Endothelial cell of umbilical vein (primary cell): ENCODE measurements at regions not wholly inside any gene's neighbourhood (a gene's known extent, or its start where the extent isn't known, plus 50 kb on each side); places are given as distances from the start of the nearest gene placed in this dataset.

ENCODE experiments used
- BruUV-seq: library from RNA; stranded (reverse); fragments of 400-500 nt; replicated peaks from 2 replicates; lab custom pipeline; 2021; lab: Mats Ljungman, UMichigan
- CTCF ChIA-PET: fragments of 300-600, 350-600 bp; sonication (Branson Sonifier 250); formaldehyde crosslinking; loops from one replicate; lab custom pipeline; 2021; ENCODE audit warnings: antibody characterized with exemption, inconsistent platforms; lab: Charles Lee
- POLR2A ChIA-PET: fragments of 300-600, 350-600 bp; sonication (Branson Sonifier 250); formaldehyde crosslinking; loops from one replicate; lab custom pipeline; 2021; ENCODE audit warnings: antibody characterized with exemption, inconsistent platforms; lab: Charles Lee
- DNase-seq: peaks from one replicate; pipeline ENCODE4 v3.0.0-alpha.2; 2011; ENCODE audit warnings: low read depth, low spot score
- FAIRE-seq: peaks from 2 replicates; lab custom pipeline; 2011; peaks lifted over from hg19 to GRCh38; lab: Jason Lieb, UNC
- H2AFZ ChIP-seq: 2 replicates; pipeline ENCODE4 v1.6.0; 2012; ENCODE audit warnings: low read depth, low read length, control low read depth, inconsistent platforms
- H3K27ac ChIP-seq: 2 replicates; pipeline ENCODE4 v1.5.1; 2011; ENCODE audit warnings: low read depth, mild to moderate bottlenecking, control low read depth, low read length, moderate library complexity; ENCODE audit not compliant: insufficient read depth
- H3K27me3 ChIP-seq, 2 experiments: 2 replicates each; pipeline versions ENCODE4 v1.6.0 to v1.6.1; 2011; ENCODE audit warnings: low read length in 2 of 2, mixed read lengths in 1 of 2; ENCODE audit not compliant: control insufficient read depth in 2 of 2, insufficient read depth in 2 of 2
- H3K36me3 ChIP-seq, 2 experiments: 2 replicates in 1 of 2; 3 replicates in 1 of 2; pipeline ENCODE4 v1.5.1; 2011; ENCODE audit warnings: low read length in 2 of 2, mild to moderate bottlenecking in 1 of 2, moderate library complexity in 1 of 2; ENCODE audit not compliant: control insufficient read depth in 2 of 2, insufficient read depth in 2 of 2; ENCODE audit errors: extremely low read depth in 1 of 2
- H3K4me1 ChIP-seq: 3 replicates; pipeline ENCODE4 v1.5.1; 2011; ENCODE audit warnings: mild to moderate bottlenecking, low read length; ENCODE audit not compliant: control insufficient read depth, insufficient read depth; ENCODE audit errors: extremely low read depth
- H3K4me2 ChIP-seq: 2 replicates; pipeline ENCODE4 v1.6.1; 2011; ENCODE audit warnings: low read length, control low read depth, mixed read lengths; ENCODE audit not compliant: insufficient read depth
- H3K4me3 ChIP-seq, 3 experiments: fragments of 200-600 bp in 1 of 3; sonication (generic), shearing (Covaris generic) in 1 of 3; replicated peaks in 1 of 3; 2 replicates each; pipeline ENCODE4 v1.5.1; 2011 to 2016; ENCODE audit warnings: control low read depth in 3 of 3, low read length in 3 of 3, mild to moderate bottlenecking in 2 of 3, inconsistent platforms in 1 of 3, low read depth in 1 of 3, moderate library complexity in 1 of 3; ENCODE audit not compliant: insufficient read depth in 1 of 3
- H3K79me2 ChIP-seq: 2 replicates; pipeline ENCODE4 v1.6.0; 2012; ENCODE audit warnings: low read length, inconsistent platforms; ENCODE audit not compliant: control insufficient read depth, insufficient read depth
- H3K9ac ChIP-seq: replicated peaks from 2 replicates; pipeline ENCODE3; 2011; ENCODE audit warnings: low read length, control low read depth; ENCODE audit not compliant: insufficient read depth; ENCODE audit errors: extremely low read depth
- H3K9me1 ChIP-seq: replicated peaks from 3 replicates; pipeline ENCODE4 v1.6.0; 2011; ENCODE audit warnings: mild to moderate bottlenecking, low read length; ENCODE audit not compliant: control insufficient read depth, insufficient read depth; ENCODE audit errors: extremely low read depth
- H3K9me3 ChIP-seq: replicated peaks from 2 replicates; pipeline ENCODE4 v1.5.1; 2012; ENCODE audit warnings: low read length, inconsistent platforms; ENCODE audit not compliant: control insufficient read depth, insufficient read depth
- H4K20me1 ChIP-seq: replicated peaks from 2 replicates; pipeline ENCODE3; 2011; ENCODE audit warnings: mild to moderate bottlenecking, low read length; ENCODE audit not compliant: control insufficient read depth, insufficient read depth; ENCODE audit errors: extremely low read depth
- EZH2 ChIP-seq: IDR thresholded peaks from 2 replicates; pipeline ENCODE4 v1.6.1; 2012; ENCODE audit warnings: borderline replicate concordance, low read depth, mild to moderate bottlenecking, moderate library complexity, low read length, inconsistent platforms; ENCODE audit not compliant: severe bottlenecking
- FOS ChIP-seq: IDR thresholded peaks from 2 replicates; pipeline ENCODE4 v1.6.1; 2011; ENCODE audit warnings: mild to moderate bottlenecking, low read length, moderate library complexity, borderline replicate concordance; ENCODE audit not compliant: insufficient read depth
- GATA2 ChIP-seq: IDR thresholded peaks from 2 replicates; pipeline ENCODE4 v1.7.0; 2011; ENCODE audit warnings: low read depth, mild to moderate bottlenecking, moderate library complexity, mixed read lengths, low read length; ENCODE audit not compliant: insufficient read length, insufficient read depth
- JUN ChIP-seq: IDR thresholded peaks from 2 replicates; pipeline ENCODE4 v1.6.1; 2011; ENCODE audit warnings: borderline replicate concordance, low read depth; ENCODE audit not compliant: insufficient read length, insufficient read depth
- MYC ChIP-seq: IDR thresholded peaks from one replicate; pipeline ENCODE4 v1.6.1; 2011; ENCODE audit warnings: mild to moderate bottlenecking, low read depth, low read length
- POLR2A ChIP-seq: IDR thresholded peaks from 2 replicates; pipeline ENCODE4 v1.6.1; 2012; ENCODE audit warnings: low read depth, mild to moderate bottlenecking, control low read depth, low read length
- POLR2AphosphoS5 ChIP-seq: IDR thresholded peaks from 2 replicates; pipeline ENCODE4 v1.6.1; 2012; ENCODE audit warnings: low read depth, mild to moderate bottlenecking, control low read depth, low read length, moderate library complexity; ENCODE audit not compliant: insufficient read depth
- dilution Hi-C: fragments of 300-500 bp; cut with MboI; formaldehyde crosslinking; loops from one replicate; pipeline ENCODE4 v1.15.0; 2019; ENCODE audit warnings: low sequenced_read_pairs; ENCODE audit not compliant: extremely low pct_ligation_motif_present
- intact Hi-C: fragments of 100-400 bp; cut with micrococcal nuclease; formaldehyde crosslinking; loops from one replicate; pipeline ENCODE4 v1.10.0; 2022
- TF ChIP-seq, protein P1 (sequence below): IDR thresholded peaks from 2 replicates; pipeline ENCODE4 v1.6.1; 2011; ENCODE audit not compliant: insufficient read depth, insufficient read length
- TF ChIP-seq, protein P2 (sequence below), 2 donors: IDR thresholded peaks; 1 replicate in 1 of 2; 2 replicates in 1 of 2; pipeline ENCODE4 v1.5.1; 2011; ENCODE audit warnings: low read length in 2 of 2, mild to moderate bottlenecking in 2 of 2, moderate library complexity in 2 of 2, control low read depth in 1 of 2, inconsistent platforms in 1 of 2, low read depth in 1 of 2; ENCODE audit not compliant: insufficient read depth in 1 of 2; ENCODE audit errors: extremely low read depth in 1 of 2

DNA sequence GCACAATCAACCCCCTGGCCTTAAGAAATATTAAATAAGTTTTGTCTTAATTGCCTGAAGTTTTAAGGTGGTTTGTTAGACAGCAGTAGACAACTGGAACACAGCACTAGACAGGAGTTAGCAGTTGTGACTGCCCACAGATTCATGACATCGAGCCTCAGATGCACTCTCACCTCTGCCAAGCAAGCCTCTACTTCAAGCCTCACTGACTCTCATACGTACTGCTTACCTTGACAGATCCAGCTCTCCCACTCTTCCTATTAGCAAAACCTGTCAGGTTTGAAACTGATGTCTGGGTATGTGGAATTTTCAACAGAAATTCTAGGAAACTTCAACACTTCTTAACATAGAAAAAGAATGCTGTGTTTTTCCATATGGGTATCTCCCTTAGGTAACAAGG lies 382.9 kb upstream of the DPH6 start:
- ChIA-PET CTCF (interaction anchor here (1.0 to 1.7 kb wide), 2 partner anchors 9 to 10 kb away, joined by 4 read pairs; no protein-coding TSS in a partner anchor), POLR2A (no interaction called here)
- dilution Hi-C loops = no loop called here
- no TSS peak for BruUV-seq
- Histone ChIP-seq H3K4me2 (no peak overlapping the region), H3K79me2 (no peaks in the 10 kb centered on the region), H4K20me1 (no peaks in the 10 kb centered on the region), H3K9me3 (no peaks in the 10 kb centered on the region), H3K4me3 (no peak overlapping the region), H3K36me3 (no peaks in the 10 kb centered on the region), H3K9ac (no peak overlapping the region), H3K4me1 (no peaks in the 10 kb centered on the region), H3K9me1 (no peaks in the 10 kb centered on the region), H2AFZ (no peak overlapping the region), H3K27ac (no peak overlapping the region), H3K27me3 (no peaks in the 10 kb centered on the region)
- intact Hi-C loops = no loop called here
- no peak for DNase-seq
- TF ChIP-seq GATA2 (no peak), EZH2 (no peak), FOS (no peak), MYC (no peak), POLR2A (no peak), POLR2AphosphoS5 (no peak), JUN (no peak)
- TF ChIP-seq, protein P1, sequence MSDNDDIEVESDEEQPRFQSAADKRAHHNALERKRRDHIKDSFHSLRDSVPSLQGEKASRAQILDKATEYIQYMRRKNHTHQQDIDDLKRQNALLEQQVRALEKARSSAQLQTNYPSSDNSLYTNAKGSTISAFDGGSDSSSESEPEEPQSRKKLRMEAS = no peak
- TF ChIP-seq, protein P2, sequence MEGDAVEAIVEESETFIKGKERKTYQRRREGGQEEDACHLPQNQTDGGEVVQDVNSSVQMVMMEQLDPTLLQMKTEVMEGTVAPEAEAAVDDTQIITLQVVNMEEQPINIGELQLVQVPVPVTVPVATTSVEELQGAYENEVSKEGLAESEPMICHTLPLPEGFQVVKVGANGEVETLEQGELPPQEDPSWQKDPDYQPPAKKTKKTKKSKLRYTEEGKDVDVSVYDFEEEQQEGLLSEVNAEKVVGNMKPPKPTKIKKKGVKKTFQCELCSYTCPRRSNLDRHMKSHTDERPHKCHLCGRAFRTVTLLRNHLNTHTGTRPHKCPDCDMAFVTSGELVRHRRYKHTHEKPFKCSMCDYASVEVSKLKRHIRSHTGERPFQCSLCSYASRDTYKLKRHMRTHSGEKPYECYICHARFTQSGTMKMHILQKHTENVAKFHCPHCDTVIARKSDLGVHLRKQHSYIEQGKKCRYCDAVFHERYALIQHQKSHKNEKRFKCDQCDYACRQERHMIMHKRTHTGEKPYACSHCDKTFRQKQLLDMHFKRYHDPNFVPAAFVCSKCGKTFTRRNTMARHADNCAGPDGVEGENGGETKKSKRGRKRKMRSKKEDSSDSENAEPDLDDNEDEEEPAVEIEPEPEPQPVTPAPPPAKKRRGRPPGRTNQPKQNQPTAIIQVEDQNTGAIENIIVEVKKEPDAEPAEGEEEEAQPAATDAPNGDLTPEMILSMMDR (IDR thresholded peaks at IDR 0.05; ENCODE audit: extremely low read depth in 1 of 2, insufficient read depth in 1 of 2, low read depth in 1 of 2, low read length in 2 of 2) = no peak
- FAIRE-seq = no peak
